Umbilical cord (tissue), 1 donor: ENCODE measurements at regions not wholly inside any gene's neighbourhood (a gene's known extent, or its start where the extent isn't known, plus 50 kb on each side); places are given as distances from the start of the nearest gene placed in this dataset.
"Not testable (repeated sequence)": the region's sequence is repeated elsewhere in the genome, so short reads cannot be mapped to it uniquely, and the experiment has no call there.

Source experiments
- DNase-seq: peaks from one replicate; pipeline ENCODE4 v3.0.0-alpha.2; 2015; ENCODE audit warnings: low spot score

DNA sequence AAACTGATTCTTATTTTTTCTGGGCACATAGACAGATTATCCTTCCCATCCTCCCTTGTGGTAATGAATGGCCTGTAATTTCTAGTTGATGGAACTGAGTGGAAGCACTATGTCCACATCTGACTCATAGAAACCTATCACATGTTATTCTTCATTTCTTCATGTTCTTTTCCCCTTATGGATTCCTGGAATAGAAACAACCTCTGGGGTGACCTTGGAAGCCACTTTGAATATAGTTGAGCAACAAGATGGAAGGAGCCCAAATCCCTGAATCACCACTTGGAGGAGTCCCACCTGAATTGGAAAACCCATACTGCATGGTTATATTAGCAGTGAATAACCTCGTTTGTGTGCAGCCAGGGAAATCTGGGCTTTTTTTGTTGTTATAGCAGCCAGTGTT, 137.8 kb downstream of the MID1IP1 start:
- no peak for DNase-seq

DNA sequence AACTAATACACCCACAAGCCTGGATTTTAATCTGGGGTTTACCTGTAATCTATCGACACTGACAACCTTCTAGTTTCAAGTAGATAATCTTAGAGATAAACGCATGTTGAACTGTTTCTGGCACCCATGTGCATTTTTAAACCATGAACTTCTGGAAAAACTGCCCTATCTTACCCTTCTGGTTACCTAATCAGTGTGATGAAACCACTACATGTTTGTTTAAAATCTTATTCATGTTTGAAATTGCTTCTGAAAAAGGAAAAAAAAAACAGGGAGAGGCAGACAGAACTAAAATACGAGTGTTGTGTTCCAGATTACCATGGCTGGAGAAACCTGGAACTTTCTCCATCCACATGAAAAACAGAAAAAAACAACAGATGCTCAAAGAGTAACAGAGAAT, 139.3 kb downstream of the MID1IP1 start:
- DNase-seq, result no peak

DNA sequence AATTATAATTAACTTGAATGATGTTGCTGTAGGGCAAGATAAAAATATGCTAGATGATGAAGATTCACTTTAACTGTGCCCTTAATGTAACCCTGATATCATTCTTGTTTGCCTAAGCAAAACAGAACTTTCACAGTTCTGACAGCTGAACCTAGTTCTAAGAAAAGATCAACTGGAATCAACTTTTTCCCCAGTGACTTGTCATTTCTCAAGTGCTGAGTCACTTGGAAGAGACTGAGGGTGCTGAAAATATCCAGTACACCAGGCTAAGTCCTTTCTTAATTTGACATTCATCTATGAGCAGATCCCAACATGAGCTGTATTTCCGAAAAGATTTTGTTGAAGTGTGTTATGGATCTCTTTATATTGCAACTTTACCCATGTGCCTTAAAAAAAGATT, 140.4 kb downstream of the MID1IP1 start:
- DNase-seq, result peak; percentile 17

DNA sequence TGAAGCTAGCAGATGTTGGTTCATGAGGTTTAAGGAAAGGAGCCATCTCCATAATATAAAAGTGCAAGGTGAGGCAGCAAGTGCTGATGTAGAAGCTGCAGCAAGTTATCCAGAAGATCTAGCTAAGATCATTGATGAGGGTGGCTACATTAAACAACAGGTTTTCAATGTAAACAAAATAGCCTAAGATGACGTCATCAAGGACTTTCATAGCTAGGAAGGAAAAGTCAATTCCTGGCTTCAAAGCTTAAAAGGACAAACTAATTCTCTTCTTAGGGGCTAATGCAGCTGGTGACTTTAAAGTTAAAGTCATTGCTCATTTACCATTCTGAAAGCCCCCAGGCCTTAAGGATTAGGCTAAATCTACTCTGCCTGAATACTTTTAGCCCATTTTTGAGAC, 141.9 kb downstream of the MID1IP1 start:
- no peak for DNase-seq

DNA sequence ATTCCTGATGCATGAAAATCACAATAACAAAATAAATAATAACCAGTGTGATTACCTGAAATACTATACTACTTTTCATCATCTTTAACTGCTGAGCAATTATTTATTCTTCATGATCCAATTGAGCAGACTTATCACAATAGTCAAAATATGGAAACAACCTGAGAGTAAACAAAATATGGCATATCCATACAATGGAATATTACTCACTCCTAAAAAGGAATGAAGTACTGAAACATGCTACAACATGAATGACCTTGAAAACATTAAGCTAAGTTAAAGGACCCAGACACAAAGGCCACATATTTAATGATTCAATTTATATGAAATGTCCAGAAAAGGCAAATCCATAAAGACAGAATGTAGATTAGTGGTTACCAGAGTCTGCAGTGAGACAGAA, 146.8 kb downstream of the MID1IP1 start:
- DNase-seq, result no peak

DNA sequence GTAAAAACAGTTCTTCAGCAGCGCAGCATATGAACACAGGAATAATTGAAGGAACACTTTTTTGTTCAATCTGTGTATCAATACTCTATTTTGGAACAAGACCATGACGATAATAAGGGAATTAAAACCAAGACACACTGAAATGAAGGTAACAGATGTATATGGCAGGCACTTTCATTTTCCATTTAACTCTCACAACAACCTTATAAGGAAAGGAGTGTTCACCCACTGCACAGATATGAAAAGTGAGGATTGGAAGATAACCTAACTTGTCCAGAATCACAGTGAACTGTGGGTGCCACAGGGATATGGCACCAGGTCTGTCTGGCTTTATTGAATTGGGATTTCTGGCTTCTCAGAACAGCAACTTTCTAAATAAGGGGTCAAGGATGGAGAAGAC, 153.3 kb downstream of the MID1IP1 start:
- DNase-seq, result no peak

DNA sequence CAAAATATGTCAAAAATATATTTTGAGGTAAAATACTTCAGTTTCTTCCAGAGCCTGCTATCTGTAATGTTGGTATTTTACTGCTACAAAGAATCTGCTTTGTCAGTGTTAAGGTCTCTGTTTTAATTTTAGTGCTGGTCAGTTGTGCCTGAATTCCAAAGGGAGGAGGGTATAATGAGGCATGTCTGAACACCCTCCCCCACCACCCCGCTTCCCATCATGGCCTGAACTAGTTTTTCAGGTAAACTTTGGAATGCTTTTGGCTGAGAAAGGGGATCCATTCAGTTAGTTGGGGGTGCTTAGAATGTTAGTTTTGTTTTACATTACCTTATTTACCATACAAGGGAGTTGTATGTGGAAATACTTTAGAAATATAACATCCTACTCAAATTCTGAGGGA, 158.5 kb downstream of the MID1IP1 start:
- no peak for DNase-seq

DNA sequence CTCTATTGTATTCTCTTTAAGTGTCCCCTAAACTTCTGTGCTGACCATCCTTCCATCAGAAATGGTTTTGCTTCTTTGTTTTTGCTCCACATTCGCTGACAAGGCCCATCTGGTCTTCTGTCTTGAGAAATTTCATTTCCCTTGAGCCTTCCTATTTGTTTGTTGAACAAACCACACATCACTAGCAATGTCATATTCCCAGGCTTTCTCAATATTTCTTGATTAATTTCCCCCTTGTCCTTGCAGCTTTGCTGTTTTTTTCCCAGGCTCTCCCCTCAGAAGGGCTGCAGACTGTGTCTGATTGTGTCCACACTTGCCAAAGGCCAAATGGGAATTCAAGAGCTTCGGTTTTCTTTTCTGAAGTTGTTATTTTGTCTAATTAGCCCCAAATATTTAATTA, 158.9 kb downstream of the MID1IP1 start:
- no peak for DNase-seq

DNA sequence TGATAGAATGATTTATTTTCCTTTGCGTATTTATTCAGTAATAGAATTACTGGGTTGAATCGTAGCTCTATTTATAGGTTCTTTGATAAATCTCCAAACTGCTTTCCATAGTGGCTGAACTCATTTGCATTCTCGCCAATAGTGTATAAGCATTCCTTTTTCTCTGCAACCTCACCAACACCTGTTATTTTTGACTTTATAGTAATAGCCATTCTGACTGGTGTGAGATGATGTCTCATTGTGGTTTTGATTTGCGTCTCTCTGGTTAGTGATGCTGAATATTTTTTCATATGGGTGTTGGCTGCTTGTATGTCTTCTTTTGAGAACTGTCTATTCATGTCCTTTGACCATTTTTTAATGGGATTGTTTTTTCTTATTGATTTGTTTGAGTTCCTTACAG, 160.7 kb downstream of the MID1IP1 start:
- DNase-seq, result no peak

DNA sequence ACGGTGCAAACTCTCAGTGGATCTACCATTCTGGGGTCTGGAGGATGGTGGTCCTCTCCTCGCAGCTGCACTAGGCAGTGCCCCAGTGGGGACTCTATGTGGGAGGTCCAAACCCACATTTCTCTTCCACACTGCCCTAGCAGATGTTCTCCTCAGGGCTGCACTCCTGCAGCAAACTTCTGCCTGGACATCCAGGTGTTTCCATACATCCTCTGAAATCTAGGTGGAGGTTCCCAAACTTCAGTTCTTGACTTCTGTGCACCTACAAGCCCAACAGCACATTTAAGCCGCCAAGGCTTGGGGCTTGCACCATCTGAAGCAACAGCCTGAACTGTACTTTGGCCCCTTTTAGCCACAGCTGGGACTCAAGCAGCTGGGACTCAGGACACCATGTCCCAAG, 162.0 kb downstream of the MID1IP1 start:
- not testable (repeated sequence) for DNase-seq

DNA sequence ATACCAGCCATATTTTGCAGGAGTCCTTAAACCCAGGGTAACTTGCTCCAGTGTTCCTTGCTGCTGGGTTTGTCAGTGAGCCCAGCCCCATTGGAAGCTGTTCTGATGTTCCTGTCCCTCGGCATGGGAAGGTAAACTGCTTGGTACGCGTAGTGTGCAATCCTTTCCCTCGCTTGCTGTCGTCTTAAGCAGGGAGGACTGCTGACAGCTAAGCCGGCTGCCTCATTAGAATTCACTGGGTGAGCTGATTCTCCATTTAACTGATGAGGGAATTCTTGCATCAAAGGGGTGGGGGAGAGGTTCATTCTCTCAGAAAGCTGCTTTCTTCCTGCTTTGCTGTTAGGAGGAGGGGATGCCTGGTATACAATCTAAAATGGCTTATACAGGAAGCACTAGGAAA, 164.6 kb downstream of the MID1IP1 start:
- DNase-seq, result no peak

DNA sequence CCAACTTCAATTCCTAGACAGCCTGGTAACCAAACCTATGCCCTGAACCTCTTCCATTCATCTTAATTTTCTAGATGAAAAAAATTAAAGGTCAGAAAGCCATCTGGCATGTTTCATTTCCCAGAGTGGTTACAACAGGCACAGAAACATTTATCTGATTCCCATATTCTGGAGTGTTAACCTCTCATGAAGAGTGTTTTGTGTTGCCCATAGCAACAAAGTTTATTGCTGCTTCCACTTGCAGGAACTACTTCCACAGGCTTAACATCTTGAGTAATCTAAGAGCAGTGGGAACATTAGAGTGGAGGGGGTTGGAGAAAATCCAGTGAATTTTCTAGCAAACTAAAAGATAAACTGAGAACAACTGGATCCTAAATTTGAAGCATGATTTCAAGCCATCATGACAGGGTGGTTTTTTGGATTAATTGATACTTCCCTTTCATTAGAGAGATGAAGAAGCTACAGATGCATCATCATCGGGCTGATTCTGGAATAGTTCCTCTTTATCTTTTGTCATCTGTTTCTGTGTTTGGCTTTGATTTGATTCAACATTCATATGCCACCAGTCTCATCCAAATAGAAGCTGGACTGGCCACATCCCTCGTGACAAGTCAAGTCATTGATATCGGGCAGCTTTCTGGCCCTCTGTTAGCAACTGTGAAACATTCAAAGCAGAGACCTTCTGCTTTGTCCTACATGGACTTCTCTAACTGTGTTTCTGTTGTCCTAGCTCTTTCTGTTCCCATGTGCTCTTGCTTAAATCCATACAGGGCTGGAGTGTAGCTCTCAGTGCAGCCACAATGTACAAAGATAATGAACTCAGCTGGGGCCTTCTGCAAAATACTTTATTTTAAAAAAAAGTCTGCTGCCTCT, 167.3 kb downstream of the MID1IP1 start:
- peak; percentile 49 for DNase-seq

DNA sequence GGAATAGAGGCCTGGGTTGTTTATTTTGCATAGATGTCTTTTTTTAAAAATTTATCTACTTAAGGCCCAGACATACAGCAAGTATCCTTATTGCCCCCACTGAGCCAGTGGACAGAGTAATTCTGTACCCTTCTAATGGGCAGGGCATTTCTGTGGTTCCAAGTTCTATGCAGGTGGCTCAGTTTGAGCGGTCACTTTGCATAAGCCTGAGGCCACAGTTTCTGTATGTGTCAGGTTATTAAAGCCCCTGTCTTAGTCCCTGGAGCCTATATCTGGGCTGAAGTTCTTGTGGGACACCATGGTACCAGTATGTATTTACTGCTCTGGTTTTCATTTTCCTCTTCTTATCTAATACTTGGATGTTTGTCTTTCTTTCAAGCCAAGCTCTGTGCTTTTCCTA, 168.8 kb downstream of the MID1IP1 start:
- no peak for DNase-seq

DNA sequence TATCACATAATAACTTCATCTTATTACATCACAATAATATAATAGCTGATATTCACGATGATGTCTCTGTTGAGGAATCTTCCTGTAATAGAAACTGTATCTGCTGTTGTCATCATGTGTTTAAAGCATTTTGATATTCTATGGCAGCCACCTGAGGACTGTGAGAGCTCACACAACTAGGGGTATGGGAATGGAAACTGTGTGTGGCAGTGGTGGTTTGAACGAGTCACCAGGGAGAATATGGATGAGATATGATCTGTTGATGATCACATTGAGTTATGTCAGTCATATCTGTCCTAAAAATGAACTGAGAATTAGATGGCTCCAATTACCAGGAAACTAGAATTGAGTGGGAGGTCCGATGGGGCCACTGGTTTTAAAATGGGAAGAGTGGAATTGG, 169.6 kb downstream of the MID1IP1 start:
- no peak for DNase-seq

DNA sequence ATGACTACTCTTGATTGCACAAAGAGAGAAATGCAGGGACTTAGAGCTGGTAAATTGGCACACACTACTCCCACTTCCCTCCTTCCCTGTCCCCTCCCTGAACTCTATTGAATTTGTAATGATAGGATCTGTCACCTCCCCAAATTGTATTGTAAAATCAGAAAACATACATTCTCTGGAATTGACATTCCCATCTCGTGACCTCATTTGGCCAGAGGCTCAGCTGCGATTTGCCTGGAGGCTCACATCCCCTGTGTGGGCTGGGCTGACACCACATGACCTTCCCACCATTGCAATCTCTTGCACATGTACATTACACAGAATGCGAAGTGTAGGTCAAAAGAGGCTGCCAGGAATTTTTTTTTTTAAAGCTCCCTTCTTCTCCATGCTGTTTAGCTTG, 172.1 kb downstream of the MID1IP1 start:
- peak; percentile 42 for DNase-seq

DNA sequence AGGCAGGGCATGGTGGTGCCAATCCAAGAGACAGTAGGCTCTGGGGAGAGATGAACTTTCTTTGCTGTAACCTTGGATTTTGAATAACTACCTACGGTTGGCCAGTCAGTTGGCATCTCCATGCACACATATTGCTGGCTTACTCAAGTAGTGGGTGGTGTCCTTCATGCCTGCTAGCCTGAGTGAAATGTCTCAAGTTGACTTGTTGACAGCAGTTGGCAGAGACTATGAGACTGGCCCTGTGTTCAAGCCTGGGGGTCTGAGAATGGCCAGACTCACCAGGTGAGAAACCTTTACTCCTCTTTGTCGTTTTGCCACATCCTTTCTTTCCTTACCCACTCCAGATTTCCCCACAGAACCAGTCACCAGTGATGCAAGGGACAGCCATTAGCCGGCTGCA, 173.3 kb downstream of the MID1IP1 start:
- no peak for DNase-seq

DNA sequence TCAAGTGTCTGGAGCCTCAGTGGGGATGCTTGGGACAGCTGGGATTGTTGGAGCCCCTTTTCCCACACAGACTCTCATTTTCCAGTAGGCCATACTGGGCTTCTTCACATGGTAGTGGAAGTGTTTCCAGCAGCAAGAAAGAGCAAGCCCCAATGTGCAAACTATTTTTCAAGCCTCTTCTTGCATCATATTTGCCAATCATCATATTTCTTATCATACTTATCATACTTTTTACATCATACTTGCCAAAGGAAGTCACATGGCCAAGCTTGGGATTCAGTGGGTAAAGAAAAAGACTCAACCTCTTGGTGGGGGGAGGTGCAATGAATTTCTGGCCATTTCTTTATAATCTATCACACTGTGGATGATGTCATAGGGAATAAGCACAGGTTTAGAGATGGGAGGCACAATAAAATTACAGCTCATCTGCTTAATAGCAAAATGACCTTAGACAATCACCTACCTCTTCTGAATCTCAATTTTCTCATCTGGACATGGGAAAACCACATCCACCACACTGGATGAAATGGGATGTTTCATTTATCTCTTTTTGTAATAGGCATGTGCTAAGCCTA, 174.2 kb downstream of the MID1IP1 start:
- no peak for DNase-seq

DNA sequence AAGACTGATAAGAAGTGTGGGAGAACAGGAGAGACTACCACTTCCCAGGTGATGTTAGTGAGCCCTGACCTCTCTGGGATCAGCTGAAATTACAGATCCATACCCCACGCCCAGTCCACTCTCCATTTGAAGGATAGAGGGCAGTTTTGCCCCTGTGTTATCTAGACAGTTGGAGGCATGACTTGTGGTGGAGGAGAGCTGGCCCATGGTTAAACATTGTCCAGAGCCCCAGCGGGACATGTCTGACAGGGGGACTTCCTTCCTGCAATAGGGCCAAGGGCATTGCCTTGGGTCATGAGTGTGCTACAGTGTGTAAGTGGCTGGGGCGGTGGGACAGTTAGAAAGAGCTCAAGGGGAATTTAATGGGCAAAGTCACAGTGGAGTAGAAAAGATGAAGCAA, 181.1 kb downstream of the MID1IP1 start:
- no peak for DNase-seq

DNA sequence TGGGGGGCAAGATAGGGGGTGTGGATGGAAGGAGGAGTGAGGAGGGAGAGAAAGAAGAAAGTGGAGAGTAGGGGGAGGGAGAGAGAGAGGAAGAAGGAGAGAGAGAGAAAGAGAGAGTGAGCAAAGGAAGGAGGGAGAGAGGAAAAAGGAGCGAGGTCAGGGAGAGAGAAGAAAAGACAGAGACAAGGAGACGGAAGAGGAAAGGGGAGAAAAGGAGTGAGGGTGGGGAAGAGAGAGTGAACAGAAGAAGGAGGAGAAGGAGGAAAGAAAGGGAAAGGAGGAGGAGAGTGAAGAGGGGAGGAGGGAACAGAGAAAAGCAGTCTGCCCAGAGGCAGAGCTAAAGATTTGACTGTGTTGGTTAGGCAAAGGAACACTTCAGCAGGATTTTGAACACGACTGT, 181.6 kb downstream of the MID1IP1 start:
- DNase-seq, result no peak

DNA sequence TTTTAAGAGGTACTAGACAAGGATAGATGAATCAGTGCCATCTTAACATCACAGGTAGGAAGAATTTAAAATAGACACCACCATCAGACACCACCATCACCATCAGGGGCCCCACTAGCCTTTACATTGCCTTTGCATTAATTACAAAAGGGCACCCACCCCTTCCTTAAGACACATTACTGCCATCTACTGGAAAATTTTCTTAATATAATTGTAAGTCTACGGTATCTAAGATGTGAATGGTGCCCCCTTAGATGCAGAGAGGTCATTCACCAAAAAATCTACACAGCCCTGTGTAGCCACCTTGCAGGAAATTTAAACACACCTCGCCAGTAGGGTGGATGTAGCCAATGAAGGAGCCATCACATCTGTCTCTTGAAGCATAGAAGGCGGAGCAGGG, 184.1 kb downstream of the MID1IP1 start:
- no peak for DNase-seq

DNA sequence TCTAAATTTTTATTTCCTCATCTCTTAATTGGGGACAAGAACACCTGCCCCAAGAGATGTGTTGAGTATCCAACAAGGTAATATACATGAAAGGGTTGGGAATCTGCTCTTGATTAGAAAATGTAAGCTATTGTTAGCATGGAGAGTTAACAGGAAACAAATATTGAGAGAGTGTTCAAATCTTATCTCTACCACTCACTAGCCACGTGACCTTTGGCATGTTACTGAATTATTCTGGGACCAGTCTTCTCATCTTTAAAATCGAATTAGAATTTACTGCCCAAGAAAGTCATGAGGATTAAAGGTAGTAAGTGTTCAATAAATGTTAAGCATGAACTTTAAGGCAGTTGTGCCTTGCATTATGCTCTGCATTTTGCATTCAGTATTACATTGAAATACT, 184.7 kb downstream of the MID1IP1 start:
- DNase-seq, result no peak

DNA sequence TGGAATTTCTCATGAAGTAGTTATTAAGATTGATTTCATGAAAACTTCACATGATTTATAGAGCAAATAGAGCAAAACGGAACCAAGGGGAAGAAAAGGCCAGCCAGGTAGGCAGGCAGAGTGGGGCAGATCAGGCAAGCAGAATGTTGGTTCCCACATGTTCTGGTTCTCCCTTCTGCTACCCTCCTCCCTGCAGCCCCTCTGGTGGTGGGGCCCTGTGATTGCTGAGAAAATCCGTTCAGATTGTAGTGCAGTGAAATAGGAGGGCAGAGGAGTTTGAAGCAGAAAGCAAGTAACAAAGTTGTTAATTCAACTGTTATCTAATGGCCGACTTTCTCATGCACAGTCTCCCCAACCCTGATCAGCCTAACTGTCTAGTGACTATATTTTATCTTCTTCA, 185.3 kb downstream of the MID1IP1 start:
- no peak for DNase-seq

DNA sequence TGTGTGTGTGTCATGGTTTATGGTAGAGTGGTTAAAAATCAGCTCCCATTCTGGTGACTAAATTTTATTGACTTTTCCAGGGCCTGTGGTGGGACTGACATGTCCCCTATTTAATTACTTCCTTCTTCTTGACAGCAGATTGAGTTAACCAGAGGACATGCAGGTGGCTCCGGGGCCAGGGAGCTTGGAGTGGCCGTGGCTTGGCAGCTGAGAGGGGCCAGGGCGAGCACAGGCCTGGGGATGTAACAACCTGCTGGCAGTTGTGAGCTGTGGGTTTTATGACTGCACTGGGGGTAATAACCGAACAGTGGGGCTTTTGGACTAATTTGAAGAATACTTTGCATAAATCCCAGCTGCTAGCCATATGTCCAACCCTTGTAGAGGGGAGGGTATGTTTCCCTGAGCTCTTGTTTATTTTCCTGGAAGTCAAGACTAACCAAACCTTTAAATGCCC, 186.0 kb downstream of the MID1IP1 start:
- no peak for DNase-seq

DNA sequence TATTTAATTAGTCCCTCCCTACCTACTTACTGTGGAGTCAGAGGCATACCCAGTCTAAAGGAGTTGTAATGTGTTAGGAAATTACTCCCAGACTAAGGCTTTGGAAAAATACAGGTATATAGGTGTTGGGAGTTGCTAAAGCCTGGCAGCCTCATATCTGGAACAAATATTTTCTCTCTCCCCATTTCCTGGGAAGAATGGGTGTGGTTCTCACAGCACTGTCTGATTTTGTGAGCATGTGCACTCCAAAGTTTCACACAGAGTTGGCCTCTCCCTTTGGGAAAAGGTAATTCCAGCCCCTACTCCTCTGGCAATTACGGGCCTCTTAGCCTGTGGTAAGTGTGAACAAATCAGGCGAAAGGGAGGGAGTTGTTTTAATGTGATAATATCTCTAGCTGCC, 187.0 kb downstream of the MID1IP1 start:
- no peak for DNase-seq
